ENCODE measurements at regions not wholly inside any gene's neighbourhood (a gene's known extent, or its start where the extent isn't known, plus 50 kb on each side); places are given as distances from the start of the nearest gene placed in this dataset.

DNA sequence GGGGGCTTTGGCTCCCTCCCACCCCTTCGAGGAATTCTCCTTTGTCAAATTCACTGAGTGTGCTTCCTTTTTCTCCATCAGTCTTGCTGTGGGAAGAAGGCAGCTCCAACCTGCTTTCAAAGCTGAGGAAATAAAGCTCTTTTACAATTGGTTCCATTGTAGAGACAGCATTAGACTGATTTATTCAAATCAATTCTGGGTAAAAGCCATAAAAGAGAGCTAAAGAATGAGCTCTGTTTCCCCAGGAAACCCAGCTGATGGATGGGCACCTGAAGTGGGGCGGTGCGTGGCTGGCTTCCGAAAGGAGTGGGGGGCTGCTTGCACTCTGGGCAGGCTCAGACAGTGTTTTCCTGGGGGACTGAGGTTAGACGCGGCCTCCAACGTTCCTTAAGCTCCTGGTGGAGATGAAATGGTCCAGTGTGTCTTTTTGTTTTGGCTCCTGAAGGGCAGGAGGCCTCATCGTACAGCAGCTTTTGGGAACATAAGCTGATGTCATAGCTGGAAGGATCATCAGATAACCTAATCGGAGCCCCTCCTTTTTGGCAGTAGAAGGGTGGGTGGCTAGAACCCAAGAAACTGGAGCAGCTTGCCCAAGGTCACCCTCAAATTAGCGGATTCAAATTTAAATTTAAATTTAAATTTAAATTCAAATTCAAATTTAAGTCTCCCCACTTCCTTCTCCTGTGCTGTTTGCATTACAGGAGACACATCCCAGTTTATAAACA is 128.5 kb upstream of the EEF2KMT start:
- TF ChIP-seq, protein P1, sequence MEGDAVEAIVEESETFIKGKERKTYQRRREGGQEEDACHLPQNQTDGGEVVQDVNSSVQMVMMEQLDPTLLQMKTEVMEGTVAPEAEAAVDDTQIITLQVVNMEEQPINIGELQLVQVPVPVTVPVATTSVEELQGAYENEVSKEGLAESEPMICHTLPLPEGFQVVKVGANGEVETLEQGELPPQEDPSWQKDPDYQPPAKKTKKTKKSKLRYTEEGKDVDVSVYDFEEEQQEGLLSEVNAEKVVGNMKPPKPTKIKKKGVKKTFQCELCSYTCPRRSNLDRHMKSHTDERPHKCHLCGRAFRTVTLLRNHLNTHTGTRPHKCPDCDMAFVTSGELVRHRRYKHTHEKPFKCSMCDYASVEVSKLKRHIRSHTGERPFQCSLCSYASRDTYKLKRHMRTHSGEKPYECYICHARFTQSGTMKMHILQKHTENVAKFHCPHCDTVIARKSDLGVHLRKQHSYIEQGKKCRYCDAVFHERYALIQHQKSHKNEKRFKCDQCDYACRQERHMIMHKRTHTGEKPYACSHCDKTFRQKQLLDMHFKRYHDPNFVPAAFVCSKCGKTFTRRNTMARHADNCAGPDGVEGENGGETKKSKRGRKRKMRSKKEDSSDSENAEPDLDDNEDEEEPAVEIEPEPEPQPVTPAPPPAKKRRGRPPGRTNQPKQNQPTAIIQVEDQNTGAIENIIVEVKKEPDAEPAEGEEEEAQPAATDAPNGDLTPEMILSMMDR (conservative IDR thresholded peaks at IDR 0.05 in 1 of 2, IDR thresholded peaks at IDR 0.05 in 1 of 2; ENCODE audit: low read depth in 1 of 2, low read length in 2 of 2), result no peak
- no peak for TF ChIP-seq EZH2 (IDR thresholded peaks at IDR 0.05; ENCODE audit: low read length, missing control alignments)

Measured in fibroblast of lung (primary cell).